ENCODE measurements at regions not wholly inside any gene's neighbourhood (a gene's known extent, or its start where the extent isn't known, plus 50 kb on each side); places are given as distances from the start of the nearest gene placed in this dataset.
"Not testable (repeated sequence)": the region's sequence is repeated elsewhere in the genome, so short reads cannot be mapped to it uniquely, and the experiment has no call there.

DNA sequence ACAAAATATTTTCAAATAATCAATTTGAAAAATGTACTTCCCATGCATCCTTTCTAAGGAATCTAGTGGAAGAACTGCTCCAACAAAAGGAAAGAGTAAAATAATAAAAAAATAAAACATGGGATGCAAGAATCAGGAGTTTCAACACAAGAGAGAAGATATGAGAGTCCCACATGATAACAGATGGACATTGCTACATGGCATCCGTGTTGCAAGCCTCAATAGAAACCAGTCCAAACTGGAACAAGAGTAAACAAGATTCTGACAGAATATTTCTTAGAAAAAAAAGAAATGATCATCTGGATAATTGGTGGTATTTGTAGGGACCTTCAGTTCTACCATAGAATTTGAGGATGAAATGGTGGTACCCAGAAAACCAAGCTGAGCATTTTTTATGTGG, 186.8 kb downstream of the FRK start:
- no peak for DNase-seq

DNA sequence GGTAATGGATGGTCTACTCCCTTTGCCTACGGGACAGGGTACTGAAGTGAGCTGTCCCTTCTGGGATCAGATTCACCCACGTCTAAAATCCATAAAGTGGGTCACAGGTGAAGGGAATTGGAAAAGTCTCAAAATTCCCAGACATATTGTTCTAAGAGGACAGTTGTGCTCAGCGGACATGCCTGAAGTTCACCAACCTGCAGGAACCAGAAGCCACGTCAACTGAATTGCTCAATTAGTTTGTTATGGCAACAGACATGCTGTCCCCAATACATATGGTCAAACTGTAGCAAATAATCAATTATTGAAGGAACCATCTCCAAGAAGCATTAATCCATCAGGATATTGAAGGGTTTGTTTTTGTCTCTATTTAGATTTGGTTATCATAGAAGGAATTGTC, 190.2 kb downstream of the FRK start:
- DNase-seq = no peak

DNA sequence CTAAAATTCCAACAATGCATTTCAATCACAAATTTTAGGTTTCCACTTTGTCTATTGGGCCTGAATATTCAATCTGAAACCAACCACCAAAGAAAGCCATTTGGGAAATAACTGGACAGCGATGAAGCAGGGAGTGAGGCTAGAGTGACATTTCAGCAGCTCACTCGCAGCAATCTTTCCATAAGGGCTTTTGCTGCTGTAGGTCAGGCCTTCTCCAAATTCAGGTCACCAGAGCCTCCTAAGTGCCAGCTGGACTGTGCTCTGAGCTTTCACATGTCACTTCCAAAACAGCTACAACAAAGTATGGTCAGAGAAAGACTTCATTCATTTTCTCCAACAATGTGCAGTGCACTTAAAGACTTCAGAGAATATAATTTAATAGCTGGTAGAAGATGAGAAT, 194.8 kb downstream of the FRK start:
- no peak for DNase-seq

DNA sequence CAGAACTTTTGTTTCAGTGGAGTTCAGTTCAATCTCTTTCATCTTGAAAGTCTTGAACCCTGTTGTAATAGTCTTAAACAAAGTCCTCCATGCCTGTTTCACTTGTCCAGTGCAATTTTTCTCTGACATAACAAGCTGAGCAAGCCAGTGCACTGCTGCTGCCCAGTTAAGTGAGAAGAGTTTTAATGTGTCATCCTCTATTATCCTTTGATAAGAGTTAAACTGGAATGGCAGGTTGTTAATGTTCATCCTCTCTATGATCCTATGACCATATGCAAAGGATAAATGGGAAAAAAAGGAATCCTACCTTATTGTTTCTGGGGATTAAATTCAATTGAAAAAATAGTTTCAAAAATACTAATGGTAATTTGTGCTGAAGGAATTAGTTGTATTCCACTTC, 197.5 kb downstream of the FRK start:
- no peak for DNase-seq

DNA sequence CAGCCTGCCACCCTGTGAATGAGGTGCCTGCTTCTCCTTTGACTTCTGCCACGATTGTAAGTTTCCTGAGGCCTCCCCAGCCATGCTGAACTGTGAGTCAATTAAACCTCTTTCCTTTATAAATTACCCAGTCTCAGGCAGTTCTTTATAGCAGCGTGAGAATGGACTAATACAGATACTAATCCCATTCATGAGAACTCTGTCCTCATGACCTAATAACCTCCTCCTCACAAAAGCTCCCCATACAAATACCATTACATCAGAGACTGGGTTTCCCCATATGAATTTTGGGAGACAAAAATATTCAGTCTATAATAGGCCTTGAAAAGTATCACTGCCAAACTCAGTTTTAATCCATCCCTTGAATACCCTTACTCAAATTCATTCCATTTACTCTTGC, 199.0 kb downstream of the FRK start:
- DNase-seq = not testable (repeated sequence)

DNA sequence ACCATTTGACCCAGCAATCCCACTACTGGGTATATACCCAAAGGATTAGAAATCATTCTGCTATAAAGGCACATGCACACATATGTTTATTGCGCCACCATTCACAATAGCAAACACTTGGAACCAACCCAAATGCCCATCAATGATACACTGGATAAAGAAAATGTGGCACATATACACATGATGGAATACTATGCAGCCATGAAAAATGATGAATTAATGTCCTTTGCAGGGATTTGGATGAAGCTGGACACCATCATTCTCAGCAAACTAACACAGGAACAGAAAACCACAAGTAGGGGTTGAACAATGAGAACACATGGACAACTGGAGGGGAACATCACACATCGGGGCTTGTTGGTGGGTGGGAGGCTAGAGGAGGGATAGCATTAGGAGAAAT, 201.1 kb downstream of the FRK start:
- not testable (repeated sequence) for DNase-seq

DNA sequence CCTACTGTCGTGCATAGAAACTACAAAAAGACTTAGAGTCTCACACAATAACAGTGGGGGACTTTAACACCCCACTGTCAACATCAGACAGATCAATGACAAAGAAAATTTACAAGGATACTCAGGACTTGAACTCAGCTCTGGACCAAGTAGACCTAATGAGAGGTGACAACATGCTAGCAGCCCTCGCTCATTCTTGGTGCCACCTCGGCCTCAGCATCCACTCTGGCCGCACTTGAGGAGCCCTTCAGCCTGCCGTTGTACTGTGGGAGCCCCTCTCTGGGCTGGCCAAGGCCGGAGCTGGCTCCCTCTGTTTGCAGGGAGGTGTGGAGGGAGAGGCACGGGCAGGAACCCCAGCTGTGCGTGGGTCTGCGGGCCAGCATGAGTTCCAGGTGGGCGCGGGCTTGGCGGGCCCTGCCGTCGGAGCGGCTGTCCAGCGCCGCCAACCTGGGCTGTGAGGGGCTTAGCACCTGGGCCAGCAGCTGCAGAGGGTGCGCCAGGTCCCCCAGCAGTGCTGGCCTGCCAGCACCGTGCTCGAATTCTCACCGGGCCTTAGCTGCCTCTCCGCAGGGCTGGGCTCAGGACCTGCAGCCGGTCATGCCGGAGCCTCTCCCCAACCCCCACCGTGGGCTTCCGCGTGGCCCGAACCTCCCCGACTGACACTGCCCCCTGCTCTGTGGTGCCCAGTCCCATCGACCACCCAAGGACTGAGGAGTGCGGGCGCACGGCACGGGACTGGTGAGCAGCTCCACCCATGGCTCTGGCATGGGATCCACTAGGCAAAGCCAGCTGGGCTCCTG, 205.6 kb downstream of the FRK start:
- no peak for DNase-seq

DNA sequence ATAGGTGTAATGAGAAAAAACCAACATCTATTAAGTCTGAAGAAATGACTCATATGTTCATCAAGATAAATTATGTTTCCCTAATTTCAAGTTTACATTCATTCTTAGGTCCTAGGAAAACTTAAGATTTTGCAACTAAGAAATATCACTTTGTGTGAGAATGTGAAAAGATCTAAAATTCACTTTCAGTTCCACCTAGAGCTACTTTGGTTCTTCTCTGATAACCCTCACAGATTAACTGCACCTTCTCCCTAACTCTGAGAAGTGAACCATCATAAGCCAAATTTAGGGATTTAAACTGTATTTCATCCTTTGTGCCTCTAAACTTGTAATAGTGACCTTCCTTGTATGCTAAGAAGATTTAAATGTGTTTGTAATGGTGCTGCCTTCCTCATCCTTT, 213.0 kb downstream of the FRK start:
- no peak for DNase-seq

DNA sequence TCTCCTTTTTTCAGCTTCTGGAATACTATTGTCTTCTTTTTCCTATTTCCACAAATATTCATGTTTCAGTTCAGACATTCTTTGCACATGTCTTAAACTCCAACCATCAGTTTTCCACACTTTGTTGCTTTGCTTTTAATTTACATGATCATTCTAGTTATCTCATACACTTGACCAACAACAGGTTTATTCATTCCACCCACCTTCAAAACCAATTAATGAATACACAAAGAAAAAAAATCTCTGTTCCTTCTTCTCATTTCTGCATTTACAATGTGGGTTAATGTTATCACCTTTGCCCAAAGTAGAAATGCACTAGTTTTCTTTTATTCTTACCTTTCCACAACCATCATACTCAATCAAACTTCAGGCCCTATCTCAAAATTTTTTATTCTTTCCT, 216.7 kb downstream of the FRK start:
- DNase-seq = no peak

DNA sequence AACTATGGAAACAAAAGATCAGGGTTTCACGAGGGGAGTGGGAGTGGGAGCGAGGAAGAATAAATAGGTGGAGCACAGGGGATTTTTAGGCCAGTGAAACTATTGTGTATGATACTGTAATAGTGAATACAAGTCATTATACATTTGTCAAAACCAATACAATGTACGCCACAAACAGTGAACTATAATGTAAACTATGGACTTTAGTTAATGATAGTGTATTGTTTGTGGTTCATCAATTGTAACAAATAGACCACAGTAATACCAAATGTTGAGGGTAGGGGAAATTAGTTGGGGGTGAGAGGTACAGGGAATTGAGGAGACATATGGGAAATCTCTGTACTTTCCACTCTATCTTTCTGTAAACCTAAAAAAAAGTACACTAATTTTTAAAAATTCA, 218.4 kb downstream of the FRK start:
- no peak for DNase-seq

DNA sequence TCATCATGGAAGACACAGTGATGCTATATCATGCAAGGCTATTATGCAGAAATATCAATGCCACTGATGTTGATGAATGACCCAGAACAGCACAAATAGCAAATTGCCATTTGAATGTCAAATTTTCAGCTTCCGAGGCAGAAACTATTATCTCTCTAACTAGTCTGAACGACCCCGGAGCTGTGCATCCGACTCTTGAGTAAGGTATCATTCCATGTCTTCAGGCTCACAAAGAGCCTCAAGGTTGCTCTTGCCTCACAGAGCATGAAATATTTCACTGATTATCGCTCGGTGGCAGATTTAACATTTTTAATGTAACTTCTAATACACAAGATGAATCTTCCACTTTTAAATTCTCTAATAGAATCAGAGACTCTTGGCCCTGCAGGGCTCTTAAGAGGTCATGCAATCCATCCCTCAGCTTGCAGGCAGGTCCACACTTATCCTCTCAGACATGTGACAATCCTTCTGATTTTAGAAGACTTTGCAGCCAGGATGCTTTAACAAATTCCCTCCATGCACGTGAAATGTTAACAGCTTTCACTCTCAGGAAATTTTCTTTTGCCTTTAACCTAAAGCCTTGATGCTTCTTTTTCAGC, 221.0 kb downstream of the FRK start:
- DNase-seq = no peak

DNA sequence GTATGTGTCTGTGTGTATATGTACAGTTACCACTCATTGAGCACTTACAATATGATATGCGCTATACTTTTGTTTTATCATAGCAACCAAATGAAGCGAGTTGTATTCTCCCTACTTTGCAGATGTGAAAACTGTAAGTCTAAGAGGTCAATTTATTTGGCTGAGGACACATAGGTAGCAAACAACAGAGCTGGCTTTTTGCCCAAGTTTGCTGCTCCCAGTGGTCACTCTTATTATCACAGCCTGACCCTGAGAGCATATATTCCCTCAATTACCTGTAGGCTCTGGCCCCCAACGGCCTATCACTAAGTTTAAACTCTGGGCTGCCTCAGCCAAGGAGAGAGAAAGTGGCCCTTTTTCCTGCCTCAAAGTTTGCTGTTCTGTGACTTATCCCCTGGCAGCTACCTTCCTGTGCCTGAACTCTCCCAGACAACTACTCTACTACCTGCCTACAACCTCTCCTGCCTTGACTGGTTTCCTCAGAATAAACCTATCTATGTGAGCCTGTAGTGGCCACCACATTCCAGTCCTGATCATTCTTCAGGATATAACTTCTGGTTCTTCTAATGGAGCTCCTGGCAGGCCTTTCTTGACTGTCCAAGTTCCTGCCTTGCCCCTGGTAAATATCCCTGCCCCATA, 221.8 kb downstream of the FRK start:
- peak in 1 of 2 experiments; percentile 38 for DNase-seq

DNA sequence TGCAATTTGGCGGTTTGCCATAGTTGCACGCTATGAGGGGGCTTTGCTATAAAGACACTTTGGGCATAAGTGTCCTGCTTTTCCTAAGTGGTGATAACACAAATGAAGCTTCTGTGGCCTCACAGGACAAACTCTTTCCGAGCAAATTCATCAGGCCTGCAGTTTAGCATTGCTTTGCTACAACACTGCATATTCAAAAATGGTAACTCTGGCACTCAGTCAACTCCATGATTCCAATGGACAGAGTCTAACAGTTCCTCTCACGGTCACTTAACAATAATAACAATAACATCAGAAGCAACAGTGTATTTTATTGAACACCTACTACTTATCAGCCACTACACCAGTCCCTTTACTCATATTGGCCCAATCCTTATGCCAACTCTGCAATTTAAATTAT, 222.5 kb downstream of the FRK start:
- no peak for DNase-seq

DNA sequence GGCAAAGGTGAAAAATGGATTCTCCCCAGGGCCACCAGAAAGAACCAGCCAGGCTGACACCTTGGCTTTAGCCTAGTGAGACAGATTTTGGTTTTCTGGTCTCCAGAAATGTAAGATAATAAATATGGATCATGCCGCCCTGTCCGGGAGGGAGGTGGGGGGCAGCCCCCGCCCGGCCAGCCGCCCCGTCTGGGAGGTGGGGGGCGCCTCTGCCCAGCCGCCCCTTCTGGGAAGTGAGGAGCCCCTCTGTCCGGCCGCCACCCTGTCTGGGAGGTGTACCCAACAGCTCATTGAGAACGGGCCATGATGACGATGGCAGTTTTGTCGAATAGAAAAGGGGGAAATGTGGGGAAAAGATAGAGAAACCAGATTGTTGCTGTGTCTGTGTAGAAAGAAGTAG, 224.3 kb downstream of the FRK start:
- DNase-seq = not testable (repeated sequence)

DNA sequence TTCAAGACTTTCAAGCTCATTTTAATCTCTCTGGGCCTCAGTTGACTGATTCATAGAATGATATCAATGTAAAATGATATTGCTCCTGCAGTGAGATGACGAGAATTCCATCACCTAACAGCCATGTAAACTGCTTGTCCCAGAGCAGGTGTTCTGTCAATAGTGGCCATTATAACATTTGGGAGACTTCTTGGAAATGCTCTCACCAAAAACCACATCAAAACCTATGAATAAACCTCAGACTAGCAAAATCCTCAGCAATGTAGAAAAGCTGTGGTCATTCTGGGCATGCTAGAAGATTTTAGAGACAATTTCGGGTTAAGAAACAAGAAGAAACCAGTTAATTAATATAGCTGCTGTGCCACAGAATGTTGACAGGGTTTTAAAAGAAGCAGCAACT, 225.4 kb downstream of the FRK start:
- no peak for DNase-seq

DNA sequence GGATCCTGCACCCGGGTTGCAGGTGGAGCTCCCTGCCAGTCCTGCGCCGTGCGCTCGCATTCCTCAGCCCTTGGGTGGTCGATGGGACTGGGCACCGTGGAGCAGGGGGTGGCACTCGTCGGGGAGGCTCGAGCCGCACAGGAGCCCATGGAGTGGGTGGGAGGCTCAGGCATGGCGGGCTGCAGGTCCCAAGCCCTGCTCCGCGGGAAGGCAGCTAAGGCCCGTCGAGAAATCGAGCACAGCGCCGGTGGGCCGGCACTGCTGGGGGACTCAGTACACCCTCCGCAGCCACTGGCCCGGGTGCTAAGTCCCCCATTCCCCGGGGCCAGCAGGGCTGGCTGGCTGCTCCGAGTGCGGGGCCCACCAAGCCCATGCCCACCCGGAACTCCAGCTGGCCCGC, 226.1 kb downstream of the FRK start:
- DNase-seq = not testable (repeated sequence)

DNA sequence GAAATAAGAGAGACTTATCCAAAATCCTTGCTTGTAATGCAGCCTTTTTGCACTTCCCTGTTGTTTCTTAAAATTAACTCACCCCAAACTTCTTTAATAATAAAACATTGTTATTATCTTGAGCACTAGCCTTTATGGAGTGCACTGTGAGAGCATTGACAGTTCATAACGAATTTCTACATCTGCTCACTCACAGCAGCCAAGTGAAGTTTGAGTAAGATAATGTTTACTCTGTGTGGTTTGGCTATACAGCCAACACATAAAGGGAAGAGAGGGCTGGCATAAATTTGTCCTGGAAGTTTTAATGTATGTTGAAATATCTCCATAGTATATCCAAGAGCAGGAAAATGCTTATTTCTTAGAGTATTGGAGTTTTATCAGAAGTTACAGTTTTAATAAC, 227.9 kb downstream of the FRK start:
- no peak for DNase-seq

DNA sequence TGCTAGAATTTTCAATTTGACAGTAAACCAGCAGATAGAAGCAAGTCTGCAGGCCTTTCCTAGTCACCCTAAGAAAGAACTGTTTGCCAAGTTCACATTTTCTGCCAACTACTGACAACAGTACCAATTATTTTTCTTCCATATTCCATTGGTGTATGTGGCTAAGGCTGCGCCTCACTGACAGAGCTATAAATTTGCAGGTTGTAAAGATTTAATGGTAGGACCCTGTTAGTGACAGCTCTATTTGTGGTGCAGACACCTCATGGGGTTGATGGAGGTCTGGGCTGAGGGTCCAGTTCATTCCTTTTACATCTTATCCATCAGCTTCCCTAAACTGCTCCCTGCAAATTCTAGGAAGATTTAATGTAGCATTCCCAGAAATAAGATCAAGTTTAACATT, 228.5 kb downstream of the FRK start:
- DNase-seq = no peak

DNA sequence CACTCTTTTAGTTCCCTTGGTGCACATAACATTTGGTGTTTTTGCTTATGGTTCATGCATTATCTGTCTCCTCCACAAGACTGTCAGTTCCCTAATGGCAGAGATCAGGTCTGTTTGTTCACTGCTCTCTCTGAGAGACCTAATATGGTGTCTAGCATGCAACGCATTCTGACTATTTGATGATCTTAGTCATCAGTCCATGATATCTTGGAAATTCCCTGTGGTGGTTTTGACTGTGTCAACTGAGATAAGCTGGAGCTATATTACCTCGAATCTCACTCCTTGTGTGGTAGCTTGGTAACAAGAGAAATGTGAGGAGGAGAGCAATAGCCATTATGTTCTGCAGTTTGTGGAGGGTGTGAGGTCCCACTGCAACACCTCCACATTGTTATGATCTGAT, 229.8 kb downstream of the FRK start:
- no peak for DNase-seq

DNA sequence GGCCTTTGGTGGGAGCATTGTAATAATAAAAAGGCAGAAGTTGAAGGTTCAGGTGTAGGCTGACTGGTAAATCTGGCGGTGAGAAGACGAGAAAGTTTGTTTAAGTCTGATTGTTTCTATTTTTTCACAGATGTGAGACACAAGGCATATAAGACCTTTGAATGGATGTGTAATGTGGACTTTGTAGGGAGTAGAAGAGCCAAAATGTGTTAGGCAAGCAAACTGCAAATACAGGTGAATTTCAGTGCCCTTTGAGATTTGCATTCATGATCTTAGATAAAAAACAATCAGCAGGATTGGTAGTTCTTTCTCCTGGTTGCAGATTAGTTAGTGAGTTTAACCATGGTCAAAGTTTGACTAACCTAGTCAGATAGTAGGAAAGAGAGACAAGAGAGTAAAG, 238.9 kb downstream of the FRK start:
- no peak for DNase-seq

DNA sequence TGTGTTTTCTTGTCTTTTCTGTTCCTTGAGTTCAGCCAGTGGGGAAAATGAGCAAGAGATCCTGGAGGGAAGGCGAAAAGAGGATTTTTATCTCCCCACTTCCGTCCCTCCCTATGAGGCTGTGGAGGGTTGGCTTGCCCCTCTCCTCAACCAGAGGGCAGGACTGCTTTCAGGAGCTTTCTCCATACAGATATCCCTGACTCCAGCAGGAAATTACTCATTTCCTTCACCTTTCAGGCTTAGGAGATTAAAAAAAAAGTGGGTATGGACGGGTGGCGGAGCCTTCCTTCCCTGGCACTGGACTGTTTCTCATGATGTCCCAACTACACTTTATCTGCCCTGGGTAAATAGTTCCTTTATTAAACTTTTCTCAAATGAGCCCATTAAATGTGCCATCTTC, 241.2 kb downstream of the FRK start:
- DNase-seq = no peak

DNA sequence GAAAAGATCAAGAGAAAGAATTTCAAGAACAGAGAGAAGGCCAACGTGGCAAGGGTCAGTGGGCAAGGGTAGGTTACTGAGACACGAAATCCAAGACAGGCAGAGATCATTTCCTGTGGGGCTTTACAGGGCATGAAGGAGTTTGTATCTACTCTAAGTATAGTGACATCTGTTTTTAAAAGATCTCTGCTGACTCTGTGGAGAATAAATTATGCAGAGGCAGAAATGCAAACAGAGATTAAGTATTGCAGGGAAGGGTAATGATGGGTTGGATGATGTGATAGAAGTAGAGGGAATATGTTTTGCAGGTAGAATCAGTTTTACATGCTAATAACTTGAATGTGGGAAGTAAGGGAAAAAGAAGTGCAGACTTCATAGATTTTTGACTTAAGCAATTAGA, 243.5 kb downstream of the FRK start:
- DNase-seq = peak in 1 of 2 experiments; percentile 10

DNA sequence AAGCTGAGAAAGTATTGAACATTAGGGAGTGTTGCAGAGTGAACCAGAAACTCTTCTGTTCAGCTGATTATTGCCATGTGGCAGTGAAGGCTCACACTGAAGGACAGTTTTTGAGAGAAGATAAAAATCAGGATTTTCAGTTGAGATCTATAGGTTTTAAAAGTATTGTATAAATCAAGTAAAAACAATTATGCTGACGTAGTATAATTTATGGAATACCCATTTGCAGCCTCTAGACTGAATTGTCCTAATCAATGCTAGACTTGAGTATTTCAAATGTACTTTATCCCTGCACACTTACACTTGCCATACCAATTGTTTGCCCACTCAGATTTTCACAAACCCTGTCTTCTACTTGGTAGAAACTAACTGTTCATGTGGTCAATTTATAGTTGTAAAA, 245.8 kb downstream of the FRK start:
- DNase-seq = no peak

DNA sequence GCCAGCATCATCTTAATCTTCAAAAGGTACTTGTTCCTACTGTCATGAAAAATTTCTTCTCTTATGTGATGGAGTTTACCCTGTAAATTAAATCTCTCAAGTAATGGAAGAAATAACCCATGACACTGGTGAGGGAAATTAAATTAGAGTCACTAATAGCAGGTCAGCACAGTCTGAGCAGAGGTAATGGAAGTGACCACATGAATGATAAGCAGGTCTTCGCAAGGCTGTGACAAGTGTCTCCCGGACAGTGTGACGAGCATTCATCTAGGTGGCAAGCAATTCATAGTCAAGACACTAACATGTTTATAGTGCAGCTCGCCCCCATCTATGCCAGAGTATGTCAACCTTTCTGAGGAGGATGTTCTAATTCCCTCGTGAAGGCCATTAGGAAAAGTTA, 249.2 kb downstream of the FRK start:
- DNase-seq = no peak

DNA sequence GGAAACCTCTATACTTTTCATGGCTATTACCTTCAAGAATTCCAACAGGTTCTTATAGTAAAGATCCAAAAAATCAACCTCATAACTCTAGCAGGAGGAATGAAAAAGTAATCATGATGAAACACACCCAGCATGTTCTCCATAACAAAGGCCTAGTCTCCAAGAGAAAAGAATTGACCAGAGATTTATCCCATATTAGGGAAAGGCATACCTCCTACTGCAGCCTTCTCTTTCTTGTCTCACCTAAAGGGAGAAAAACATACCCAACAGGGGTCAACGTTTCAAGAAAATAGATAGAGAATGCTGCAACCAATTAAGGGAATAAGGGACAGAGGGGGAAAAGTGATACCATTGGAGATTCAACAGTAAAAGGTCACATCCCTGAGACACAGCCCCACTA, 262.5 kb downstream of the FRK start:
- no peak for DNase-seq

All from NCI-H526 (cell line).